Activated naive CD4-positive, alpha-beta T cell treated with anti-CD3 and anti-CD28 coated beads, Interleukin-2, amount 10 ng/mL, durations not matched to agents 7 days and 5 days (primary cell): ENCODE measurements at regions not wholly inside any gene's neighbourhood (a gene's known extent, or its start where the extent isn't known, plus 50 kb on each side); places are given as distances from the start of the nearest gene placed in this dataset.

Experiments
- CTCF ChIA-PET: fragments of 350-600 bp; sonication (Branson Sonifier 250); formaldehyde crosslinking; loops from one replicate; lab custom pipeline; 2021; ENCODE audit warnings: antibody characterized with exemption; lab: Charles Lee
- DNase-seq: peaks from one replicate; pipeline ENCODE4 v3.0.0-alpha.2; 2020
- H3K27ac Mint-ChIP-seq: one replicate; pipeline ENCODE4 v1.8.0; 2021; ENCODE audit warnings: mild to moderate bottlenecking, moderate library complexity, mixed read lengths
- H3K27me3 Mint-ChIP-seq: one replicate; pipeline ENCODE4 v1.8.0; 2021; ENCODE audit warnings: mild to moderate bottlenecking, mixed read lengths
- H3K36me3 Mint-ChIP-seq: one replicate; pipeline ENCODE4 v1.8.0; 2021; ENCODE audit warnings: mixed read lengths
- H3K4me1 Mint-ChIP-seq: one replicate; pipeline ENCODE4 v1.8.0; 2021; ENCODE audit warnings: mixed read lengths
- H3K4me3 Mint-ChIP-seq: one replicate; pipeline ENCODE4 v1.8.0; 2021; ENCODE audit warnings: mild to moderate bottlenecking, moderate library complexity, mixed read lengths
- H3K9me3 Mint-ChIP-seq: one replicate; pipeline ENCODE4 v1.8.0; 2021; ENCODE audit warnings: mixed read lengths

GRCh38 chr1:37085393-37085792, 51.1 kb upstream of the GRIK3 start:
- Mint-ChIP-seq H3K4me1 (no peaks in the 10 kb centered on the region), H3K27me3 (no peaks in the 10 kb centered on the region), H3K9me3 (no peaks in the 10 kb centered on the region), H3K4me3 (no peak overlapping the region), H3K36me3 (no peaks in the 10 kb centered on the region), H3K27ac (no peak overlapping the region)
- no peak for DNase-seq
- CTCF ChIA-PET, result no interaction called here

GRCh38 chr1:37089750-37090149, 55.4 kb upstream of the GRIK3 start:
- H3K9me3 Mint-ChIP-seq, result no peaks in the 10 kb centered on the region
- H3K4me1 Mint-ChIP-seq, result no peaks in the 10 kb centered on the region
- H3K36me3 Mint-ChIP-seq, result no peaks in the 10 kb centered on the region
- peaks cover 4% of the 10 kb centered on the region for H3K27me3 Mint-ChIP-seq
- no peak overlapping the region for H3K27ac Mint-ChIP-seq
- no peak for DNase-seq
- no peak overlapping the region for H3K4me3 Mint-ChIP-seq
- CTCF ChIA-PET, result no interaction called here

GRCh38 chr1:37090671-37091070, 56.4 kb upstream of the GRIK3 start:
- H3K4me3 Mint-ChIP-seq, result no peak overlapping the region
- peaks cover 4% of the 10 kb centered on the region for H3K27me3 Mint-ChIP-seq
- H3K9me3 Mint-ChIP-seq, result no peaks in the 10 kb centered on the region
- CTCF ChIA-PET, result no interaction called here
- no peaks in the 10 kb centered on the region for H3K4me1 Mint-ChIP-seq
- DNase-seq, result no peak
- H3K27ac Mint-ChIP-seq, result no peak overlapping the region
- no peaks in the 10 kb centered on the region for H3K36me3 Mint-ChIP-seq

GRCh38 chr1:37092937-37093336, 58.6 kb upstream of the GRIK3 start:
- DNase-seq, result no peak
- H3K27me3 Mint-ChIP-seq, result peaks cover 4% of the 10 kb centered on the region
- H3K27ac Mint-ChIP-seq, result no peak overlapping the region
- no peaks in the 10 kb centered on the region for H3K36me3 Mint-ChIP-seq
- no peaks in the 10 kb centered on the region for H3K4me1 Mint-ChIP-seq
- no peak overlapping the region for H3K4me3 Mint-ChIP-seq
- no peaks in the 10 kb centered on the region for H3K9me3 Mint-ChIP-seq
- CTCF ChIA-PET, result no interaction called here

GRCh38 chr1:37094302-37094701, 60.0 kb upstream of the GRIK3 start:
- Mint-ChIP-seq H3K27ac (no peak overlapping the region), H3K36me3 (no peaks in the 10 kb centered on the region), H3K9me3 (no peaks in the 10 kb centered on the region), H3K27me3 (peaks cover 4% of the 10 kb centered on the region), H3K4me1 (no peaks in the 10 kb centered on the region), H3K4me3 (no peak overlapping the region)
- no peak for DNase-seq
- CTCF ChIA-PET, result no interaction called here

- peaks cover 4% of the 10 kb centered on the region for H3K27me3 Mint-ChIP-seq
- H3K4me1 Mint-ChIP-seq, result no peaks in the 10 kb centered on the region
- no peaks in the 10 kb centered on the region for H3K36me3 Mint-ChIP-seq
- no peak for DNase-seq
- no peak overlapping the region for H3K27ac Mint-ChIP-seq
- CTCF ChIA-PET, result no interaction called here
- H3K4me3 Mint-ChIP-seq, result no peak overlapping the region
- no peaks in the 10 kb centered on the region for H3K9me3 Mint-ChIP-seq
Observed at GRCh38 chr1:37096523-37096922, 62.2 kb upstream of the GRIK3 start.

- Mint-ChIP-seq H3K4me1 (no peaks in the 10 kb centered on the region), H3K27me3 (peaks cover 6% of the 10 kb centered on the region), H3K9me3 (no peaks in the 10 kb centered on the region), H3K4me3 (no peak overlapping the region), H3K36me3 (no peaks in the 10 kb centered on the region), H3K27ac (no peak overlapping the region)
- DNase-seq, result no peak
- CTCF ChIA-PET, result no interaction called here
Observed at GRCh38 chr1:37097731-37098130, 63.4 kb upstream of the GRIK3 start.

- Mint-ChIP-seq H3K4me3 (no peak overlapping the region), H3K27me3 (peaks cover 11% of the 10 kb centered on the region), H3K27ac (no peak overlapping the region), H3K4me1 (no peaks in the 10 kb centered on the region), H3K36me3 (no peaks in the 10 kb centered on the region), H3K9me3 (no peaks in the 10 kb centered on the region)
- CTCF ChIA-PET, result no interaction called here
- DNase-seq, result no peak
Observed at GRCh38 chr1:37098237-37098636, 63.9 kb upstream of the GRIK3 start.

GRCh38 chr1:37100310-37100709, 66.0 kb upstream of the GRIK3 start:
- no peak overlapping the region for H3K4me3 Mint-ChIP-seq
- DNase-seq, result no peak
- no peaks in the 10 kb centered on the region for H3K4me1 Mint-ChIP-seq
- no peak overlapping the region for H3K27ac Mint-ChIP-seq
- H3K9me3 Mint-ChIP-seq, result no peaks in the 10 kb centered on the region
- H3K36me3 Mint-ChIP-seq, result no peaks in the 10 kb centered on the region
- CTCF ChIA-PET, result no interaction called here
- peaks cover 6% of the 10 kb centered on the region for H3K27me3 Mint-ChIP-seq

GRCh38 chr1:37102656-37103382, 68.5 kb upstream of the GRIK3 start:
- DNase-seq, result no peak
- Mint-ChIP-seq H3K4me3 (no peak overlapping the region), H3K27me3 (peaks cover 6% of the 10 kb centered on the region), H3K36me3 (no peaks in the 10 kb centered on the region), H3K4me1 (no peaks in the 10 kb centered on the region), H3K9me3 (no peaks in the 10 kb centered on the region), H3K27ac (no peak overlapping the region)
- CTCF ChIA-PET, result no interaction called here

GRCh38 chr1:37105911-37106310, 71.6 kb upstream of the GRIK3 start:
- Mint-ChIP-seq H3K9me3 (no peaks in the 10 kb centered on the region), H3K4me3 (no peak overlapping the region), H3K27me3 (peaks cover 6% of the 10 kb centered on the region), H3K27ac (no peak overlapping the region), H3K4me1 (no peaks in the 10 kb centered on the region), H3K36me3 (no peaks in the 10 kb centered on the region)
- CTCF ChIA-PET, result no interaction called here
- DNase-seq, result no peak

GRCh38 chr1:37107153-37107907, 73.0 kb upstream of the GRIK3 start:
- Mint-ChIP-seq H3K9me3 (no peaks in the 10 kb centered on the region), H3K36me3 (no peaks in the 10 kb centered on the region), H3K27me3 (peaks cover 6% of the 10 kb centered on the region), H3K27ac (no peak overlapping the region), H3K4me3 (no peak overlapping the region), H3K4me1 (no peaks in the 10 kb centered on the region)
- CTCF ChIA-PET, result no interaction called here
- DNase-seq, result no peak

GRCh38 chr1:37108596-37109188, 74.4 kb upstream of the GRIK3 start:
- Mint-ChIP-seq H3K4me3 (no peak overlapping the region), H3K4me1 (no peaks in the 10 kb centered on the region), H3K27ac (no peak overlapping the region), H3K27me3 (no peaks in the 10 kb centered on the region), H3K36me3 (no peaks in the 10 kb centered on the region), H3K9me3 (no peaks in the 10 kb centered on the region)
- CTCF ChIA-PET, result no interaction called here
- no peak for DNase-seq

GRCh38 chr1:37112430-37112829, 78.1 kb upstream of the GRIK3 start:
- no peak overlapping the region for H3K4me3 Mint-ChIP-seq
- H3K4me1 Mint-ChIP-seq, result no peaks in the 10 kb centered on the region
- DNase-seq, result no peak
- H3K27me3 Mint-ChIP-seq, result peaks cover under 1% of the 10 kb centered on the region
- H3K27ac Mint-ChIP-seq, result no peak overlapping the region
- H3K9me3 Mint-ChIP-seq, result no peaks in the 10 kb centered on the region
- CTCF ChIA-PET, result no interaction called here
- no peaks in the 10 kb centered on the region for H3K36me3 Mint-ChIP-seq
